ENCODE measurements at regions not wholly inside any gene's neighbourhood (a gene's known extent, or its start where the extent isn't known, plus 50 kb on each side); places are given as distances from the start of the nearest gene placed in this dataset.
"Not testable (repeated sequence)": the region's sequence is repeated elsewhere in the genome, so short reads cannot be mapped to it uniquely, and the experiment has no call there.

GRCh38 chr5:163115011-163115410 is 322.4 kb upstream of the CCNG1 start:
- Histone ChIP-seq H3K9me3 (ENCODE audit: control insufficient read depth, insufficient read depth, low read depth, low read length) (no peaks in the 10 kb centered on the region), H3K36me3 (ENCODE audit: control insufficient read depth, insufficient read depth, low read length) (no peaks in the 10 kb centered on the region), H3K27ac (ENCODE audit: low read depth, low read length) (no peak overlapping the region), H3K9ac (ENCODE audit: low read length) (no peak overlapping the region), H3K4me3 (ENCODE audit: low read depth, low read length) (no peak overlapping the region), H3K4me1 (ENCODE audit: control insufficient read depth, insufficient read depth, low read length) (peaks cover 4% of the 10 kb centered on the region; the same call in 1 of the 2 replicates), H3K27me3 (ENCODE audit: control insufficient read depth, insufficient read depth, low read length) (no peaks in the 10 kb centered on the region)

- H3K4me1 ChIP-seq (ENCODE audit: control insufficient read depth, insufficient read depth, low read length); H3K36me3 ChIP-seq (ENCODE audit: control insufficient read depth, insufficient read depth, low read length); H3K9me3 ChIP-seq (ENCODE audit: control insufficient read depth, insufficient read depth, low read depth, low read length); H3K9ac ChIP-seq (ENCODE audit: low read length); H3K4me3 ChIP-seq (ENCODE audit: low read depth, low read length); H3K27me3 ChIP-seq (ENCODE audit: control insufficient read depth, insufficient read depth, low read length); H3K27ac ChIP-seq (ENCODE audit: low read depth, low read length): not testable (repeated sequence)
Measured at GRCh38 chr5:163116618-163117017, 320.8 kb upstream of the CCNG1 start.

- Histone ChIP-seq H3K4me3 (ENCODE audit: low read depth, low read length) (no peak overlapping the region), H3K27me3 (ENCODE audit: control insufficient read depth, insufficient read depth, low read length) (no peaks in the 10 kb centered on the region), H3K36me3 (ENCODE audit: control insufficient read depth, insufficient read depth, low read length) (no peaks in the 10 kb centered on the region), H3K9me3 (ENCODE audit: control insufficient read depth, insufficient read depth, low read depth, low read length) (no peaks in the 10 kb centered on the region), H3K27ac (ENCODE audit: low read depth, low read length) (no peak overlapping the region), H3K4me1 (ENCODE audit: control insufficient read depth, insufficient read depth, low read length) (no peaks in the 10 kb centered on the region), H3K9ac (ENCODE audit: low read length) (no peak overlapping the region)
Measured at GRCh38 chr5:163134061-163134460, 303.3 kb upstream of the CCNG1 start.

- H3K4me1 ChIP-seq (ENCODE audit: control insufficient read depth, insufficient read depth, low read length) = no peaks in the 10 kb centered on the region
- no peak overlapping the region for H3K4me3 ChIP-seq (ENCODE audit: low read depth, low read length)
- no peaks in the 10 kb centered on the region for H3K9me3 ChIP-seq (ENCODE audit: control insufficient read depth, insufficient read depth, low read depth, low read length)
- no peak overlapping the region for H3K27ac ChIP-seq (ENCODE audit: low read depth, low read length)
- H3K36me3 ChIP-seq (ENCODE audit: control insufficient read depth, insufficient read depth, low read length) = no peaks in the 10 kb centered on the region
- H3K27me3 ChIP-seq (ENCODE audit: control insufficient read depth, insufficient read depth, low read length) = no peaks in the 10 kb centered on the region
- H3K9ac ChIP-seq (ENCODE audit: low read length) = no peak overlapping the region
Measured at GRCh38 chr5:163135849-163136248, 301.5 kb upstream of the CCNG1 start.

- H3K9ac ChIP-seq (ENCODE audit: low read length) = no peak overlapping the region
- no peaks in the 10 kb centered on the region for H3K9me3 ChIP-seq (ENCODE audit: control insufficient read depth, insufficient read depth, low read depth, low read length)
- H3K27ac ChIP-seq (ENCODE audit: low read depth, low read length) = no peak overlapping the region
- H3K4me1 ChIP-seq (ENCODE audit: control insufficient read depth, insufficient read depth, low read length) = no peaks in the 10 kb centered on the region
- H3K27me3 ChIP-seq (ENCODE audit: control insufficient read depth, insufficient read depth, low read length) = no peaks in the 10 kb centered on the region
- no peak overlapping the region for H3K4me3 ChIP-seq (ENCODE audit: low read depth, low read length)
- no peaks in the 10 kb centered on the region for H3K36me3 ChIP-seq (ENCODE audit: control insufficient read depth, insufficient read depth, low read length)
Measured at GRCh38 chr5:163161512-163161911, 275.9 kb upstream of the CCNG1 start.

- Histone ChIP-seq H3K27ac (ENCODE audit: low read depth, low read length) (no peak overlapping the region), H3K4me3 (ENCODE audit: low read depth, low read length) (no peak overlapping the region), H3K27me3 (ENCODE audit: control insufficient read depth, insufficient read depth, low read length) (no peaks in the 10 kb centered on the region), H3K4me1 (ENCODE audit: control insufficient read depth, insufficient read depth, low read length) (no peaks in the 10 kb centered on the region), H3K9ac (ENCODE audit: low read length) (no peak overlapping the region), H3K9me3 (ENCODE audit: control insufficient read depth, insufficient read depth, low read depth, low read length) (no peaks in the 10 kb centered on the region), H3K36me3 (ENCODE audit: control insufficient read depth, insufficient read depth, low read length) (no peaks in the 10 kb centered on the region)
Measured at GRCh38 chr5:163162645-163163044, 274.8 kb upstream of the CCNG1 start.

GRCh38 chr5:163163858-163164257 is 273.5 kb upstream of the CCNG1 start:
- Histone ChIP-seq H3K9ac (ENCODE audit: low read length) (no peak overlapping the region), H3K36me3 (ENCODE audit: control insufficient read depth, insufficient read depth, low read length) (no peaks in the 10 kb centered on the region), H3K9me3 (ENCODE audit: control insufficient read depth, insufficient read depth, low read depth, low read length) (no peaks in the 10 kb centered on the region), H3K4me3 (ENCODE audit: low read depth, low read length) (no peak overlapping the region), H3K4me1 (ENCODE audit: control insufficient read depth, insufficient read depth, low read length) (no peaks in the 10 kb centered on the region), H3K27me3 (ENCODE audit: control insufficient read depth, insufficient read depth, low read length) (no peaks in the 10 kb centered on the region), H3K27ac (ENCODE audit: low read depth, low read length) (no peak overlapping the region)

GRCh38 chr5:163165277-163165676 is 272.1 kb upstream of the CCNG1 start:
- H3K9ac ChIP-seq (ENCODE audit: low read length) = no peak overlapping the region
- no peak overlapping the region for H3K27ac ChIP-seq (ENCODE audit: low read depth, low read length)
- H3K27me3 ChIP-seq (ENCODE audit: control insufficient read depth, insufficient read depth, low read length) = no peaks in the 10 kb centered on the region
- no peaks in the 10 kb centered on the region for H3K36me3 ChIP-seq (ENCODE audit: control insufficient read depth, insufficient read depth, low read length)
- H3K9me3 ChIP-seq (ENCODE audit: control insufficient read depth, insufficient read depth, low read depth, low read length) = no peaks in the 10 kb centered on the region
- H3K4me1 ChIP-seq (ENCODE audit: control insufficient read depth, insufficient read depth, low read length) = no peaks in the 10 kb centered on the region
- no peak overlapping the region for H3K4me3 ChIP-seq (ENCODE audit: low read depth, low read length)

GRCh38 chr5:163170161-163170560 is 267.2 kb upstream of the CCNG1 start:
- not testable (repeated sequence) for H3K27ac ChIP-seq (ENCODE audit: low read depth, low read length)

GRCh38 chr5:163172540-163173338 is 264.7 kb upstream of the CCNG1 start:
- Histone ChIP-seq H3K27me3 (ENCODE audit: control insufficient read depth, insufficient read depth, low read length) (no peaks in the 10 kb centered on the region), H3K4me3 (ENCODE audit: low read depth, low read length) (no peak overlapping the region), H3K27ac (ENCODE audit: low read depth, low read length) (no peak overlapping the region), H3K9ac (ENCODE audit: low read length) (no peak overlapping the region), H3K9me3 (ENCODE audit: control insufficient read depth, insufficient read depth, low read depth, low read length) (no peaks in the 10 kb centered on the region), H3K36me3 (ENCODE audit: control insufficient read depth, insufficient read depth, low read length) (no peaks in the 10 kb centered on the region), H3K4me1 (ENCODE audit: control insufficient read depth, insufficient read depth, low read length) (no peaks in the 10 kb centered on the region; the same call in 1 of the 2 replicates)

More at GRCh38 chr5:163170161-163170560, 267.2 kb upstream of the CCNG1 start:
- H3K9ac ChIP-seq (ENCODE audit: low read length); H3K27me3 ChIP-seq (ENCODE audit: control insufficient read depth, insufficient read depth, low read length); H3K9me3 ChIP-seq (ENCODE audit: control insufficient read depth, insufficient read depth, low read depth, low read length); H3K4me3 ChIP-seq (ENCODE audit: low read depth, low read length); H3K36me3 ChIP-seq (ENCODE audit: control insufficient read depth, insufficient read depth, low read length); H3K4me1 ChIP-seq (ENCODE audit: control insufficient read depth, insufficient read depth, low read length): not testable (repeated sequence)

- Histone ChIP-seq H3K9me3 (ENCODE audit: control insufficient read depth, insufficient read depth, low read depth, low read length) (no peaks in the 10 kb centered on the region), H3K36me3 (ENCODE audit: control insufficient read depth, insufficient read depth, low read length) (no peaks in the 10 kb centered on the region), H3K4me3 (ENCODE audit: low read depth, low read length) (no peak overlapping the region), H3K4me1 (ENCODE audit: control insufficient read depth, insufficient read depth, low read length) (peaks cover 12% of the 10 kb centered on the region), H3K27ac (ENCODE audit: low read depth, low read length) (no peak overlapping the region), H3K27me3 (ENCODE audit: control insufficient read depth, insufficient read depth, low read length) (no peaks in the 10 kb centered on the region), H3K9ac (ENCODE audit: low read length) (no peak overlapping the region)
Measured at GRCh38 chr5:163177971-163178370, 259.4 kb upstream of the CCNG1 start.

Data from HUES6 (cell line).